ENCODE measurements at regions not wholly inside any gene's neighbourhood (a gene's known extent, or its start where the extent isn't known, plus 50 kb on each side); places are given as distances from the start of the nearest gene placed in this dataset.

- DNase-seq (ENCODE audit: low spot score) = no peak
These were observed 418.9 kb downstream of the XPNPEP1 start for GRCh38 chr10:109504401-109504800.

GRCh38 chr10:109487691-109488090 lies 435.6 kb downstream of the XPNPEP1 start:
- no peak for DNase-seq (ENCODE audit: low spot score)

GRCh38 chr10:109480836-109481235 lies 442.5 kb downstream of the XPNPEP1 start:
- DNase-seq (ENCODE audit: low spot score) = no peak

- DNase-seq (ENCODE audit: low spot score) = no peak
These were observed 447.4 kb downstream of the XPNPEP1 start for GRCh38 chr10:109475711-109476421.

- no peak for DNase-seq (ENCODE audit: low spot score)
These were observed 448.5 kb downstream of the XPNPEP1 start for GRCh38 chr10:109474812-109475211.

- no peak for DNase-seq (ENCODE audit: low spot score)
These were observed 449.1 kb downstream of the XPNPEP1 start for GRCh38 chr10:109474261-109474660.

GRCh38 chr10:109467551-109467950 lies 455.8 kb downstream of the XPNPEP1 start:
- DNase-seq (ENCODE audit: low spot score) = no peak

GRCh38 chr10:109464949-109465348 lies 458.4 kb downstream of the XPNPEP1 start:
- DNase-seq (ENCODE audit: low spot score) = no peak

- no peak for DNase-seq (ENCODE audit: low spot score)
These were observed 466.0 kb downstream of the XPNPEP1 start for GRCh38 chr10:109457302-109457638.

- no peak for DNase-seq (ENCODE audit: low spot score)
These were observed 466.6 kb downstream of the XPNPEP1 start for GRCh38 chr10:109456566-109457301.

GRCh38 chr10:109454691-109455090 lies 468.6 kb downstream of the XPNPEP1 start:
- no peak for DNase-seq (ENCODE audit: low spot score)

GRCh38 chr10:109451879-109452278 lies 471.4 kb downstream of the XPNPEP1 start:
- DNase-seq (ENCODE audit: low spot score) = peak; percentile 27

- no peak for DNase-seq (ENCODE audit: low spot score)
These were observed 472.6 kb downstream of the XPNPEP1 start for GRCh38 chr10:109450702-109451101.

GRCh38 chr10:109433434-109433833 lies 489.9 kb downstream of the XPNPEP1 start:
- no peak for DNase-seq (ENCODE audit: low spot score)

- DNase-seq (ENCODE audit: low spot score) = no peak
These were observed 491.0 kb downstream of the XPNPEP1 start for GRCh38 chr10:109432281-109432680.

- no peak for DNase-seq (ENCODE audit: low spot score)
These were observed 492.5 kb downstream of the XPNPEP1 start for GRCh38 chr10:109430799-109431198.

- no peak for DNase-seq (ENCODE audit: low spot score)
These were observed 493.1 kb downstream of the XPNPEP1 start for GRCh38 chr10:109430043-109430760.

GRCh38 chr10:109428775-109429491 lies 494.4 kb downstream of the XPNPEP1 start:
- DNase-seq (ENCODE audit: low spot score) = no peak

GRCh38 chr10:109427411-109427810 lies 495.9 kb downstream of the XPNPEP1 start:
- peak; percentile 21 for DNase-seq (ENCODE audit: low spot score)

- no peak for DNase-seq (ENCODE audit: low spot score)
These were observed 496.3 kb downstream of the XPNPEP1 start for GRCh38 chr10:109426987-109427386.

- DNase-seq (ENCODE audit: low spot score) = no peak
These were observed 504.5 kb downstream of the XPNPEP1 start for GRCh38 chr10:109418795-109419194.

GRCh38 chr10:109417803-109418202 lies 505.5 kb downstream of the XPNPEP1 start:
- no peak for DNase-seq (ENCODE audit: low spot score)

Measured in HT-29 (cell line).